ENCODE measurements at regions not wholly inside any gene's neighbourhood (a gene's known extent, or its start where the extent isn't known, plus 50 kb on each side); places are given as distances from the start of the nearest gene placed in this dataset.

GRCh38 chr10:33746836-33747268, 412.4 kb upstream of the NRP1 start:
- Histone ChIP-seq H2BK12ac (ENCODE audit: insufficient read length, low read depth, low read length) (no peak overlapping the region), H3K4me2 (ENCODE audit: insufficient read depth, insufficient read length, low read length) (no peak overlapping the region), H3T11ph (ENCODE audit: low read length) (no peak overlapping the region), H3K9ac (ENCODE audit: extremely low read depth, insufficient read length, low read length) (no peak overlapping the region), H2BK5ac (ENCODE audit: insufficient read length, low read length) (no peak overlapping the region), H3K18ac (ENCODE audit: insufficient read length, low read depth, low read length) (no peak overlapping the region), H3K23ac (ENCODE audit: insufficient read length, low read depth, low read length) (no peak overlapping the region), H2BK15ac (ENCODE audit: low read depth, low read length) (no peak overlapping the region), H3K27ac (ENCODE audit: insufficient read length, low read depth, low read length) (no peak overlapping the region), H3K23me2 (ENCODE audit: insufficient read length, low read depth, low read length, poor library complexity, severe bottlenecking) (no peaks in the 10 kb centered on the region), H2AFZ (ENCODE audit: low read length) (no peak overlapping the region), H3K14ac (ENCODE audit: insufficient read depth, low read length) (no peak overlapping the region), H2BK120ac (ENCODE audit: low read depth, low read length, poor library complexity, severe bottlenecking) (no peak overlapping the region), H4K91ac (ENCODE audit: insufficient read length, low read depth, low read length) (no peak overlapping the region), H2AK5ac (ENCODE audit: insufficient read length, low read length) (no peak overlapping the region), H3K56ac (ENCODE audit: insufficient read length, low read depth, low read length) (no peak overlapping the region), H4K20me1 (ENCODE audit: control insufficient read depth, insufficient read depth, insufficient read length) (no peaks in the 10 kb centered on the region), H3K79me1 (ENCODE audit: insufficient read depth, low read depth, low read length, poor library complexity, severe bottlenecking) (no peaks in the 10 kb centered on the region), H3K79me2 (ENCODE audit: insufficient read depth, low read length) (no peaks in the 10 kb centered on the region), H3K4me1 (ENCODE audit: insufficient read depth, low read length) (no peaks in the 10 kb centered on the region), H3K27me3 (ENCODE audit: insufficient read depth, low read length) (no peaks in the 10 kb centered on the region), H4K5ac (ENCODE audit: insufficient read length, low read depth, low read length) (no peak overlapping the region), H3K4ac (ENCODE audit: low read depth, low read length) (no peak overlapping the region), H4K8ac (replicated peaks; ENCODE audit: insufficient read length, low read depth, low read length) (no peak overlapping the region), H3K9me3 (ENCODE audit: control insufficient read depth, low read depth, low read length) (no peaks in the 10 kb centered on the region), H2BK20ac (ENCODE audit: low read depth, low read length, poor library complexity, severe bottlenecking) (no peak overlapping the region)
- TF ChIP-seq CTCF (conservative IDR thresholded peaks at IDR 0.05): no peak
- no peak for DNase-seq
- WGBS (ENCODE audit: extremely low coverage, insufficient read length, low lambda C conversion rate): no CpG with 5 or more reads among the region's 4 CpGs
- no peaks in the 10 kb centered on the region for H3K27me3 Mint-ChIP-seq (ENCODE audit: low read depth)
- no peaks in the 10 kb centered on the region for H3K4me1 Mint-ChIP-seq
- no peak overlapping the region for H3K4me3 Mint-ChIP-seq
- no peaks in the 10 kb centered on the region for H3K9me3 Mint-ChIP-seq
- no peaks in the 10 kb centered on the region for H3K36me3 Mint-ChIP-seq (ENCODE audit: insufficient read depth in 1 of 3, low read depth in 3 of 3)
- H3K27ac Mint-ChIP-seq: no peak overlapping the region

Measured in H9 (cell line).